GM12878 (cell line): ENCODE measurements at regions not wholly inside any gene's neighbourhood (a gene's known extent, or its start where the extent isn't known, plus 50 kb on each side); places are given as distances from the start of the nearest gene placed in this dataset.

Experiments
- BMI1 ChIP-seq: fragments of 450-650 bp; IDR thresholded peaks from 2 replicates; pipeline ENCODE4 v1.6.1; 2016; ENCODE audit warnings: mild to moderate bottlenecking, moderate library complexity, borderline replicate concordance
- MXI1 ChIP-seq: fragments of 150-350 bp; IDR thresholded peaks from 2 replicates; pipeline ENCODE4 v1.6.1; 2011; ENCODE audit warnings: low read depth, mild to moderate bottlenecking, inconsistent platforms, low read length, improper control_type of control experiment
- RUNX3 ChIP-seq: IDR thresholded peaks from 2 replicates; pipeline ENCODE4 v1.6.1; 2012; ENCODE audit warnings: low read length, inconsistent platforms
- TF ChIP-seq, protein P1 (sequence below), 3 experiments: IDR thresholded peaks in 2 of 3; conservative IDR thresholded peaks in 1 of 3; 2 replicates each; pipeline ENCODE4 v1.5.1; 2011; ENCODE audit warnings: low read depth in 3 of 3, low read length in 3 of 3, mild to moderate bottlenecking in 3 of 3, control low read depth in 2 of 3, moderate library complexity in 2 of 3, inconsistent platforms in 1 of 3, mixed read lengths in 1 of 3; ENCODE audit not compliant: control insufficient read depth in 2 of 3, insufficient read depth in 1 of 3; ENCODE audit errors: extremely low read depth in 1 of 3

DNA sequence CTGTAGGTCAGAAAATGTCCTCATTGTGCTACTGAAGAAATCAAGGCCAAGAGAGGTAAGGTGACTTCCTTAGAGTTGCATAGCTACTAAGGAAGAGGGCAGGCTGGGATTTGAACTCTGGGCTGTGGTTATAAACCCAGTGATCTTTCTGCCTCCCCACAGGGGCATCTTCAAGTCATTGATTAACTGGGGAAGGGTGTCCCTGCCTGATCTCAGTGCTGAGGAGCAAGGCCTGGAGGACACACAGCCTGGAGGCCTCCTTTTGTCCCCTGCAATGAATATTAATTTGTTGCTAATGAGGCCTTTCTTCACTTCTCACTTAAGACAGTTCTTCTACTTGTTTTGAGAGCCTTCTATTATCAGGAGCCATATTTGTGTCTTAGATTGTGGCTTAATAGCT, 83.8 kb downstream of the KATNIP start:
- TF ChIP-seq, protein P1, sequence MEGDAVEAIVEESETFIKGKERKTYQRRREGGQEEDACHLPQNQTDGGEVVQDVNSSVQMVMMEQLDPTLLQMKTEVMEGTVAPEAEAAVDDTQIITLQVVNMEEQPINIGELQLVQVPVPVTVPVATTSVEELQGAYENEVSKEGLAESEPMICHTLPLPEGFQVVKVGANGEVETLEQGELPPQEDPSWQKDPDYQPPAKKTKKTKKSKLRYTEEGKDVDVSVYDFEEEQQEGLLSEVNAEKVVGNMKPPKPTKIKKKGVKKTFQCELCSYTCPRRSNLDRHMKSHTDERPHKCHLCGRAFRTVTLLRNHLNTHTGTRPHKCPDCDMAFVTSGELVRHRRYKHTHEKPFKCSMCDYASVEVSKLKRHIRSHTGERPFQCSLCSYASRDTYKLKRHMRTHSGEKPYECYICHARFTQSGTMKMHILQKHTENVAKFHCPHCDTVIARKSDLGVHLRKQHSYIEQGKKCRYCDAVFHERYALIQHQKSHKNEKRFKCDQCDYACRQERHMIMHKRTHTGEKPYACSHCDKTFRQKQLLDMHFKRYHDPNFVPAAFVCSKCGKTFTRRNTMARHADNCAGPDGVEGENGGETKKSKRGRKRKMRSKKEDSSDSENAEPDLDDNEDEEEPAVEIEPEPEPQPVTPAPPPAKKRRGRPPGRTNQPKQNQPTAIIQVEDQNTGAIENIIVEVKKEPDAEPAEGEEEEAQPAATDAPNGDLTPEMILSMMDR (IDR thresholded peaks at IDR 0.05 in 2 of 3, conservative IDR thresholded peaks at IDR 0.05 in 1 of 3; ENCODE audit: control insufficient read depth in 2 of 3, extremely low read depth in 1 of 3, insufficient read depth in 1 of 3, low read depth in 3 of 3, low read length in 3 of 3), result no peak
- TF ChIP-seq BMI1 (no peak), MXI1 (no peak), RUNX3 (no peak)
